Lung (tissue), 11 donors: ENCODE measurements at regions not wholly inside any gene's neighbourhood (a gene's known extent, or its start where the extent isn't known, plus 50 kb on each side); places are given as distances from the start of the nearest gene placed in this dataset.
"Not testable (repeated sequence)": the region's sequence is repeated elsewhere in the genome, so short reads cannot be mapped to it uniquely, and the experiment has no call there.

Source experiments
- ATAC-seq: fragments of 200-7000 bp; cut with Tn5 transposase; one replicate; pipeline ENCODE4 v1.9.1; 2020; ENCODE audit warnings: moderate number of reproducible peaks; ENCODE audit not compliant: insufficient read depth, low FRiP score
- DNase-seq, 3 donors: peaks; one replicate each; pipeline ENCODE4 v3.0.0-alpha.2; 2013 to 2017
- H3K27ac ChIP-seq, 2 donors: one replicate each; pipeline ENCODE4 v1.5.1; 2013; ENCODE audit warnings: mild to moderate bottlenecking in 2 of 2, moderate library complexity in 2 of 2, control low read depth in 1 of 2, inconsistent platforms in 1 of 2, low read depth in 1 of 2, low read length in 1 of 2
- H3K27me3 ChIP-seq, 3 donors: one replicate each; pipeline ENCODE4 v1.5.1; 2013; ENCODE audit warnings: low read length in 2 of 3; ENCODE audit not compliant: control insufficient read depth in 3 of 3, insufficient read depth in 3 of 3
- H3K36me3 ChIP-seq, 4 donors: one replicate each; pipeline ENCODE4 v1.5.1; 2013; ENCODE audit warnings: low read length in 4 of 4, mild to moderate bottlenecking in 1 of 4, moderate library complexity in 1 of 4; ENCODE audit not compliant: control insufficient read depth in 4 of 4, insufficient read depth in 4 of 4
- H3K4me1 ChIP-seq, 5 donors: one replicate each; pipeline ENCODE4 v1.5.1; 2013; ENCODE audit warnings: low read length in 5 of 5, mild to moderate bottlenecking in 2 of 5, moderate library complexity in 1 of 5; ENCODE audit not compliant: control insufficient read depth in 5 of 5, insufficient read depth in 5 of 5
- H3K4me3 ChIP-seq: one replicate; pipeline ENCODE4 v1.5.1; 2013; ENCODE audit warnings: mild to moderate bottlenecking, control low read depth, moderate library complexity
- H3K9ac ChIP-seq, 2 donors: one replicate each; pipeline ENCODE4 v1.5.1; 2013; ENCODE audit warnings: low read length in 2 of 2, control low read depth in 1 of 2; ENCODE audit not compliant: insufficient read depth in 1 of 2
- H3K9me3 ChIP-seq, 4 donors: one replicate each; pipeline ENCODE4 v1.5.1; 2013; ENCODE audit warnings: low read length in 3 of 4, mild to moderate bottlenecking in 1 of 4, moderate library complexity in 1 of 4; ENCODE audit not compliant: control insufficient read depth in 4 of 4, insufficient read depth in 3 of 4
- CTCF ChIP-seq: IDR thresholded peaks from 2 replicates; pipeline ENCODE4 v1.5.1; 2012; ENCODE audit warnings: mild to moderate bottlenecking; ENCODE audit errors: control extremely low read depth, extremely low read depth
- WGBS, 2 donors: extraction: QIAGEN DNeasy Blood & Tissue Kit; methylation state at CpG; one replicate each; pipeline ENCODE4 v1.1.7; 2013; 5-methylcytosine and 5-hydroxymethylcytosine counted together
- donor health status: control.
- donor health status: control.
- donor health status: Bipolar disorder and iron deficiency.
- donor health status: healthy.
- donor health status: DM: yes; HTN: yes; CAD: no.

- Histone ChIP-seq H3K36me3 (no peaks in the 10 kb centered on the region), H3K27me3 (no peaks in the 10 kb centered on the region), H3K27ac (no peak overlapping the region), H3K9ac (no peak overlapping the region), H3K4me1 (peaks cover 0 to 12% (median 0%) of the 10 kb centered on the region in 5 donors), H3K9me3 (peaks cover 0 to 9% (median 2%) of the 10 kb centered on the region in 4 donors), H3K4me3 (no peak overlapping the region)
- 87 to 90% methylated on average over 3 of the region's 3 CpGs for WGBS, 2 donors
- ATAC-seq, result no peak
- TF ChIP-seq CTCF, result no peak
- DNase-seq, result no peak
Observed at GRCh38 chr15:95035106-95035505, 803.7 kb downstream of the MCTP2 start.

- DNase-seq (no peak), ATAC-seq (no peak)
- no peaks in the 10 kb centered on the region for H3K4me1 ChIP-seq
- WGBS, 2 donors, result 97 to 99% methylated on average over 1 of the region's 1 CpG
- H3K27ac ChIP-seq, result no peak overlapping the region
- no peak for TF ChIP-seq CTCF
- H3K4me3 ChIP-seq, result no peak overlapping the region
- no peaks in the 10 kb centered on the region for H3K27me3 ChIP-seq
- peaks cover 0 to 7% (median 2%) of the 10 kb centered on the region in 4 donors for H3K9me3 ChIP-seq
- H3K36me3 ChIP-seq, result no peaks in the 10 kb centered on the region
- no peak overlapping the region for H3K9ac ChIP-seq
Observed at GRCh38 chr15:95041297-95041696, 809.9 kb downstream of the MCTP2 start.

- DNase-seq, H3K27ac ChIP-seq, H3K9me3 ChIP-seq, ATAC-seq, H3K4me1 ChIP-seq, H3K36me3 ChIP-seq, H3K27me3 ChIP-seq, H3K9ac ChIP-seq, H3K4me3 ChIP-seq: not testable (repeated sequence)
- 88 to 92% methylated on average over 9 of the region's 9 CpGs for WGBS, 2 donors
Observed at GRCh38 chr15:95043236-95043932, 812.0 kb downstream of the MCTP2 start.

GRCh38 chr15:95043933-95044313, 812.6 kb downstream of the MCTP2 start:
- H3K4me3 ChIP-seq, result no peak overlapping the region
- no peaks in the 10 kb centered on the region for H3K4me1 ChIP-seq
- H3K27me3 ChIP-seq, result no peaks in the 10 kb centered on the region
- no peak overlapping the region for H3K9ac ChIP-seq
- no peak for ATAC-seq
- no peak overlapping the region for H3K27ac ChIP-seq
- 64 to 75% methylated on average over 1 of the region's 1 CpG for WGBS, 2 donors
- peaks cover 0 to 6% (median 3%) of the 10 kb centered on the region in 4 donors for H3K9me3 ChIP-seq
- no peak for TF ChIP-seq CTCF
- no peak for DNase-seq
- no peaks in the 10 kb centered on the region for H3K36me3 ChIP-seq
